Activated CD4-positive, alpha-beta memory T cell treated with anti-CD3 and anti-CD28 coated beads for 36 hours (primary cell): ENCODE measurements at regions not wholly inside any gene's neighbourhood (a gene's known extent, or its start where the extent isn't known, plus 50 kb on each side); places are given as distances from the start of the nearest gene placed in this dataset.
A peak's percentile ranks its signal among the peaks of the same experiment; 100 is the strongest.

Experiments
- CTCF ChIA-PET: fragments of 350-600 bp; sonication (Branson Sonifier 250); formaldehyde crosslinking; loops from one replicate; lab custom pipeline; 2021; ENCODE audit warnings: antibody characterized with exemption, inconsistent platforms; lab: Charles Lee
- POLR2A ChIA-PET: fragments of 350-600 bp; sonication (Branson Sonifier 250); formaldehyde crosslinking; loops from one replicate; lab custom pipeline; 2021; ENCODE audit warnings: antibody characterized with exemption; lab: Charles Lee
- DNase-seq: peaks from one replicate; pipeline ENCODE4 v3.0.0-alpha.2; 2020
- H3K27ac Mint-ChIP-seq: one replicate; pipeline ENCODE4 v1.8.0; 2021; ENCODE audit warnings: mixed read lengths
- H3K27me3 Mint-ChIP-seq: one replicate; pipeline ENCODE4 v1.8.0; 2021; ENCODE audit warnings: mixed read lengths
- H3K36me3 Mint-ChIP-seq: one replicate; pipeline ENCODE4 v1.8.0; 2021; ENCODE audit warnings: mixed read lengths
- H3K4me1 Mint-ChIP-seq: one replicate; pipeline ENCODE4 v1.8.0; 2021; ENCODE audit warnings: low read depth, mixed read lengths
- H3K4me3 Mint-ChIP-seq: one replicate; pipeline ENCODE4 v1.8.0; 2021; ENCODE audit warnings: mild to moderate bottlenecking, mixed read lengths
- H3K9me3 Mint-ChIP-seq: one replicate; pipeline ENCODE4 v1.8.0; 2021; ENCODE audit warnings: mixed read lengths
- intact Hi-C: fragments of 100-400 bp; cut with micrococcal nuclease; formaldehyde crosslinking; loops from one replicate; pipeline ENCODE4 v1.15.1; 2023

GRCh38 chr4:152269448-152270191 lies 266.3 kb downstream of the FBXW7 start:
- H3K27ac Mint-ChIP-seq = no peak overlapping the region
- intact Hi-C loops = no loop called here

GRCh38 chr4:152267811-152268210 lies 268.1 kb downstream of the FBXW7 start:
- H3K36me3 Mint-ChIP-seq = no peaks in the 10 kb centered on the region
- no peaks in the 10 kb centered on the region for H3K9me3 Mint-ChIP-seq
- intact Hi-C loops = no loop called here
- DNase-seq = no peak
- no peaks in the 10 kb centered on the region for H3K27me3 Mint-ChIP-seq
- no peak overlapping the region for H3K4me3 Mint-ChIP-seq
- CTCF ChIA-PET = no interaction called here
- no peak overlapping the region for H3K27ac Mint-ChIP-seq
- POLR2A ChIA-PET = no interaction called here
- peaks cover 3% of the 10 kb centered on the region for H3K4me1 Mint-ChIP-seq

More at GRCh38 chr4:152269448-152270191, 266.3 kb downstream of the FBXW7 start:
- Mint-ChIP-seq H3K4me3 (no peak overlapping the region), H3K27me3 (no peaks in the 10 kb centered on the region), H3K36me3 (no peaks in the 10 kb centered on the region), H3K9me3 (no peaks in the 10 kb centered on the region), H3K4me1 (peaks cover 3% of the 10 kb centered on the region)
- ChIA-PET POLR2A (no interaction called here), CTCF (no interaction called here)
- DNase-seq = no peak

- DNase-seq = no peak
- Mint-ChIP-seq H3K27me3 (no peaks in the 10 kb centered on the region), H3K36me3 (no peaks in the 10 kb centered on the region), H3K9me3 (no peaks in the 10 kb centered on the region), H3K4me3 (no peak overlapping the region), H3K4me1 (peaks cover 3% of the 10 kb centered on the region), H3K27ac (no peak overlapping the region)
- ChIA-PET CTCF (no interaction called here), POLR2A (no interaction called here)
- intact Hi-C loops = no loop called here
These were observed 268.9 kb downstream of the FBXW7 start for GRCh38 chr4:152266831-152267480.

- Mint-ChIP-seq H3K36me3 (no peaks in the 10 kb centered on the region), H3K4me1 (peaks cover 3% of the 10 kb centered on the region), H3K4me3 (no peak overlapping the region), H3K9me3 (peaks cover 2% of the 10 kb centered on the region), H3K27me3 (no peaks in the 10 kb centered on the region), H3K27ac (no peak overlapping the region)
- intact Hi-C loops = no loop called here
- CTCF ChIA-PET = no interaction called here
- DNase-seq = no peak
- POLR2A ChIA-PET = no interaction called here
These were observed 270.7 kb downstream of the FBXW7 start for GRCh38 chr4:152265149-152265621.

GRCh38 chr4:152264106-152264505 lies 271.8 kb downstream of the FBXW7 start:
- ChIA-PET CTCF (no interaction called here), POLR2A (no interaction called here)
- no peaks in the 10 kb centered on the region for H3K36me3 Mint-ChIP-seq
- H3K4me3 Mint-ChIP-seq = no peak overlapping the region
- no peaks in the 10 kb centered on the region for H3K27me3 Mint-ChIP-seq
- peaks cover 8% of the 10 kb centered on the region for H3K4me1 Mint-ChIP-seq
- intact Hi-C loops = no loop called here
- H3K9me3 Mint-ChIP-seq = peaks cover 2% of the 10 kb centered on the region
- H3K27ac Mint-ChIP-seq = no peak overlapping the region
- no peak for DNase-seq

GRCh38 chr4:152259866-152260265 lies 276.0 kb downstream of the FBXW7 start:
- intact Hi-C loops = loop anchor here (5.0 kb wide), 1 partner anchor 67 kb away; no protein-coding TSS in a partner anchor
- ChIA-PET CTCF (no interaction called here), POLR2A (no interaction called here)
- Mint-ChIP-seq H3K4me1 (peaks cover 11% of the 10 kb centered on the region), H3K27me3 (no peaks in the 10 kb centered on the region), H3K4me3 (no peak overlapping the region), H3K36me3 (no peaks in the 10 kb centered on the region), H3K27ac (no peak overlapping the region), H3K9me3 (peaks cover 2% of the 10 kb centered on the region)
- DNase-seq = no peak

GRCh38 chr4:152258804-152259708 lies 276.8 kb downstream of the FBXW7 start:
- no peak for DNase-seq
- Mint-ChIP-seq H3K36me3 (no peaks in the 10 kb centered on the region), H3K4me3 (no peak overlapping the region), H3K9me3 (peaks cover 2% of the 10 kb centered on the region), H3K27ac (no peak overlapping the region), H3K27me3 (no peaks in the 10 kb centered on the region), H3K4me1 (peaks cover 19% of the 10 kb centered on the region)
- ChIA-PET CTCF (no interaction called here), POLR2A (no interaction called here)
- intact Hi-C loops = loop anchor here (5.0 kb wide), 1 partner anchor 68 kb away; no protein-coding TSS in a partner anchor

GRCh38 chr4:152258391-152258790 lies 277.5 kb downstream of the FBXW7 start:
- H3K36me3 Mint-ChIP-seq = no peaks in the 10 kb centered on the region
- intact Hi-C loops = loop anchor here (5.0 kb wide), 1 partner anchor 69 kb away; no protein-coding TSS in a partner anchor
- POLR2A ChIA-PET = no interaction called here
- DNase-seq = no peak
- peaks cover 19% of the 10 kb centered on the region for H3K4me1 Mint-ChIP-seq
- no peak overlapping the region for H3K4me3 Mint-ChIP-seq
- no peaks in the 10 kb centered on the region for H3K27me3 Mint-ChIP-seq
- CTCF ChIA-PET = no interaction called here
- H3K9me3 Mint-ChIP-seq = peaks cover 2% of the 10 kb centered on the region
- H3K27ac Mint-ChIP-seq = no peak overlapping the region

GRCh38 chr4:152257601-152258066 lies 278.3 kb downstream of the FBXW7 start:
- H3K4me3 Mint-ChIP-seq = no peak overlapping the region
- H3K4me1 Mint-ChIP-seq = peaks cover 19% of the 10 kb centered on the region
- H3K27me3 Mint-ChIP-seq = no peaks in the 10 kb centered on the region
- intact Hi-C loops = loop anchor here (5.0 kb wide), 1 partner anchor 70 kb away; no protein-coding TSS in a partner anchor
- ChIA-PET CTCF (no interaction called here), POLR2A (no interaction called here)
- H3K27ac Mint-ChIP-seq = no peak overlapping the region
- no peak for DNase-seq
- H3K36me3 Mint-ChIP-seq = peaks cover 1% of the 10 kb centered on the region
- peaks cover 2% of the 10 kb centered on the region for H3K9me3 Mint-ChIP-seq

GRCh38 chr4:152256996-152257395 lies 278.9 kb downstream of the FBXW7 start:
- CTCF ChIA-PET = no interaction called here
- peaks cover 19% of the 10 kb centered on the region for H3K4me1 Mint-ChIP-seq
- no peaks in the 10 kb centered on the region for H3K27me3 Mint-ChIP-seq
- intact Hi-C loops = loop anchor here (5.0 kb wide), 1 partner anchor 70 kb away; no protein-coding TSS in a partner anchor
- peaks cover 1% of the 10 kb centered on the region for H3K36me3 Mint-ChIP-seq
- POLR2A ChIA-PET = no interaction called here
- DNase-seq = no peak
- no peak overlapping the region for H3K4me3 Mint-ChIP-seq
- no peak overlapping the region for H3K27ac Mint-ChIP-seq
- peaks cover 2% of the 10 kb centered on the region for H3K9me3 Mint-ChIP-seq

GRCh38 chr4:152255437-152255836 lies 280.5 kb downstream of the FBXW7 start:
- ChIA-PET POLR2A (no interaction called here), CTCF (no interaction called here)
- peak; percentile 85 for DNase-seq
- H3K9me3 Mint-ChIP-seq = peaks cover under 1% of the 10 kb centered on the region
- H3K36me3 Mint-ChIP-seq = peaks cover 1% of the 10 kb centered on the region
- intact Hi-C loops = loop anchor here (1.0 to 5.0 kb wide), 2 partner anchors 72 to 160 kb away; no protein-coding TSS in a partner anchor
- H3K4me1 Mint-ChIP-seq = peaks cover 19% of the 10 kb centered on the region
- no peak overlapping the region for H3K27ac Mint-ChIP-seq
- no peaks in the 10 kb centered on the region for H3K27me3 Mint-ChIP-seq
- H3K4me3 Mint-ChIP-seq = peak overlapping the region; percentile 5
